HEK293 (cell line): ENCODE measurements at regions not wholly inside any gene's neighbourhood (a gene's known extent, or its start where the extent isn't known, plus 50 kb on each side); places are given as distances from the start of the nearest gene placed in this dataset.

Experiments used
- CTCF ChIA-PET: fragments of 350-600 bp; formaldehyde crosslinking; extraction: SDS; loops from one replicate; lab custom pipeline; 2021; ENCODE audit warnings: antibody characterized with exemption; lab: Yijun Ruan, JAX
- POLR2A ChIA-PET: fragments of 300-600 bp; formaldehyde crosslinking; extraction: SDS; loops from one replicate; lab custom pipeline; 2020; ENCODE audit warnings: antibody characterized with exemption, inconsistent platforms; lab: Yijun Ruan, JAX
- H3K27ac ChIP-seq: fragments of 200-500 bp; sonication (Bioruptor generic); 2 replicates; pipeline ENCODE4 v1.5.1; 2014; ENCODE audit warnings: low read depth, low read length, control low read depth, inconsistent platforms; ENCODE audit errors: extremely low read depth
- H3K36me3 ChIP-seq, 2 experiments: fragments of 200-500 bp in 1 of 2; sonication (Bioruptor generic) in 1 of 2; 1 replicate in 1 of 2; 2 replicates in 1 of 2; pipeline ENCODE4 v1.5.1; 2014 to 2017; ENCODE audit warnings: inconsistent platforms in 2 of 2, low read length in 2 of 2; ENCODE audit not compliant: control insufficient read depth in 2 of 2, insufficient read depth in 1 of 2
- H3K4me1 ChIP-seq: fragments of 200-500 bp; sonication (Bioruptor generic); 2 replicates; pipeline ENCODE4 v1.5.1; 2014; ENCODE audit warnings: mild to moderate bottlenecking, low read length, inconsistent platforms; ENCODE audit not compliant: control insufficient read depth, insufficient read depth
- H3K4me3 ChIP-seq: 2 replicates; pipeline ENCODE4 v1.5.1; 2011; ENCODE audit warnings: low read depth, mild to moderate bottlenecking, control low read depth, low read length, moderate library complexity
- H3K9me3 ChIP-seq: fragments of 200-500 bp; sonication (Bioruptor generic); 2 replicates; pipeline ENCODE4 v1.5.1; 2014; ENCODE audit warnings: low read depth, low read length, inconsistent platforms; ENCODE audit not compliant: control insufficient read depth, insufficient read depth
- BCL11B ChIP-seq: fragments of 450-650 bp; formaldehyde crosslinking; IDR thresholded peaks from 2 replicates; pipeline ENCODE4 v1.5.1; 2016; ENCODE audit warnings: low read depth, missing biosample characterization, missing genetic modification characterization
- HOXD13 ChIP-seq: sonication (generic); formaldehyde crosslinking; IDR thresholded peaks from 2 replicates; pipeline ENCODE4 v1.8.0; 2022; ENCODE audit warnings: missing genetic modification reagents, borderline replicate concordance
- IKZF3 ChIP-seq: fragments of 450-650 bp; IDR thresholded peaks from 2 replicates; pipeline ENCODE4 v1.5.0; 2018; ENCODE audit warnings: missing biosample characterization, mild to moderate bottlenecking, missing genetic modification characterization, moderate library complexity
- MZF1 ChIP-seq: fragments of 450-650 bp; formaldehyde crosslinking; IDR thresholded peaks from 2 replicates; pipeline ENCODE4 v1.5.1; 2017; ENCODE audit warnings: missing biosample characterization, missing genetic modification characterization, borderline replicate concordance
- OSR2 ChIP-seq: fragments of 450-650 bp; formaldehyde crosslinking; IDR thresholded peaks from 2 replicates; pipeline ENCODE4 v1.5.1; 2016; ENCODE audit warnings: missing biosample characterization, missing genetic modification characterization
- REPIN1 ChIP-seq: fragments of 450-650 bp; formaldehyde crosslinking; IDR thresholded peaks from 2 replicates; pipeline ENCODE4 v1.5.1; 2017; ENCODE audit warnings: missing biosample characterization, missing genetic modification characterization, low read depth
- ZFP41 ChIP-seq: fragments of 450-650 bp; formaldehyde crosslinking; IDR thresholded peaks from 2 replicates; pipeline ENCODE4 v1.5.1; 2016; ENCODE audit warnings: missing biosample characterization, missing genetic modification characterization, borderline replicate concordance
- ZNF114 ChIP-seq: fragments of 450-650 bp; formaldehyde crosslinking; IDR thresholded peaks from 2 replicates; pipeline ENCODE4 v1.5.0; 2017; ENCODE audit warnings: missing biosample characterization, missing genetic modification characterization
- ZNF138 ChIP-seq: fragments of 450-650 bp; formaldehyde crosslinking; IDR thresholded peaks from 2 replicates; pipeline ENCODE4 v1.5.1; 2016; ENCODE audit warnings: missing biosample characterization, missing genetic modification characterization, borderline replicate concordance
- ZNF302 ChIP-seq: fragments of 450-650 bp; formaldehyde crosslinking; IDR thresholded peaks from 2 replicates; pipeline ENCODE4 v1.5.1; 2016; ENCODE audit warnings: missing biosample characterization, missing genetic modification characterization, low read depth
- ZNF404 ChIP-seq: fragments of 450-650 bp; formaldehyde crosslinking; IDR thresholded peaks from 2 replicates; pipeline ENCODE4 v1.5.1; 2017; ENCODE audit warnings: missing biosample characterization, missing genetic modification characterization
- ZNF416 ChIP-seq: fragments of 450-650 bp; formaldehyde crosslinking; IDR thresholded peaks from 2 replicates; pipeline ENCODE4 v1.5.1; 2016; ENCODE audit warnings: missing biosample characterization, missing genetic modification characterization
- ZNF48 ChIP-seq: fragments of 450-650 bp; formaldehyde crosslinking; IDR thresholded peaks from 2 replicates; pipeline ENCODE4 v1.5.1; 2016; ENCODE audit warnings: missing biosample characterization, missing genetic modification characterization
- ZNF558 ChIP-seq: fragments of 450-650 bp; formaldehyde crosslinking; IDR thresholded peaks from 2 replicates; pipeline ENCODE4 v1.5.1; 2016; ENCODE audit warnings: missing biosample characterization, missing genetic modification characterization
- ZNF621 ChIP-seq: fragments of 450-650 bp; formaldehyde crosslinking; IDR thresholded peaks from 2 replicates; pipeline ENCODE4 v1.5.1; 2017; ENCODE audit warnings: missing biosample characterization, missing genetic modification characterization
- ZNF768 ChIP-seq: fragments of 450-650 bp; formaldehyde crosslinking; IDR thresholded peaks from 2 replicates; pipeline ENCODE4 v1.5.1; 2018; ENCODE audit warnings: missing biosample characterization, mild to moderate bottlenecking, missing genetic modification characterization
- ZNF792 ChIP-seq: fragments of 450-650 bp; formaldehyde crosslinking; IDR thresholded peaks from 2 replicates; pipeline ENCODE4 v1.5.1; 2016; ENCODE audit warnings: missing biosample characterization, missing genetic modification characterization
- ZNF843 ChIP-seq: fragments of 450-650 bp; formaldehyde crosslinking; IDR thresholded peaks from 2 replicates; pipeline ENCODE4 v1.5.1; 2016; ENCODE audit warnings: missing biosample characterization, missing genetic modification characterization
- TF ChIP-seq, protein P1 (sequence below): fragments of 450-650 bp; formaldehyde crosslinking; IDR thresholded peaks from 2 replicates; pipeline ENCODE4 v1.5.1; 2017; ENCODE audit warnings: missing biosample characterization, missing genetic modification characterization
- TF ChIP-seq, protein P2 (sequence below): fragments of 450-650 bp; formaldehyde crosslinking; IDR thresholded peaks from 2 replicates; pipeline ENCODE4 v1.5.1; 2016; ENCODE audit warnings: missing biosample characterization, missing genetic modification characterization
- TF ChIP-seq, protein P3 (sequence below): fragments of 450-650 bp; formaldehyde crosslinking; IDR thresholded peaks from 2 replicates; pipeline ENCODE4 v1.5.1; 2016; ENCODE audit warnings: missing biosample characterization, missing genetic modification characterization

DNA sequence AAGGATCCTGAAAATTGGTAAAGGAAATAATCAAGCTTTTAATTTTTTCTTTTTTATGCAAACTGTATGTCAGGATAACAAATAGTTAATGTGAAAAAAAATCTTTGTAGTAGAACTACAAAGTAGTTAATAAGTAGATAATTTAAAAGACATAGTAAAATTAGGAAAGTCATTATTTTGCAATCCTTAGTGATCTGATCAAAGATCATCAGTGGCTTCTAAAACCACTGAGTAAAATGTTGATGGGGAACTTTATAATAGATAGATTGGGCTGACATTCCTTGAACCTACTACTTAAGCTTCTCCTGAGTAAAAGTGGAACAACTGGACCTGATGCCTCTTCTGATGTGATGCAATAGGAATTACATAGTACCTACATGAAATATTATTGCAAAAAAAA, 119.0 kb upstream of the TMTC2 start (continued):
- no peak for TF ChIP-seq ZNF558 (tag by site-specific recombination)
- no peak for TF ChIP-seq ZNF138
- TF ChIP-seq ZNF416 (tag by site-specific recombination), result no peak
- TF ChIP-seq, all 188 proteins: peak for 0

DNA sequence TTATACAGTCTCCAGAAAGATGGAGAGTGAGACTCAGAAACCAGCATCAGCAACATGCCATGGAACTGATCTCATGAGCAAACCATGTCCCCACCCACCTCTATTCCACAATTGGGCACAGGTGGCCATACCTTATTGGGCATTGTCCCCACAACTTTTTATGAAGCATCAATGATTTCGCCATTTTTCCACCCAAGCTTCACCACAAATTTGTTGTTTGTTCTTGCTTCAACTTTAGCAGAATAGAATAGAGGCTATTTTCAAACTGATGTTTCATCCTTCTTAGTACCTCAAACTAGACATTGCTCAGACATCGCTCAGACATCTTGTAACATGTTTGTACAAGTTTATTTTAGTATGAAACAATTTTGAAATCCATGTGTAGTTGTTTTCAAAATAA, 112.5 kb upstream of the TMTC2 start:
- Histone ChIP-seq H3K4me3 (no peak overlapping the region), H3K4me1 (no peaks in the 10 kb centered on the region), H3K27ac (no peak overlapping the region), H3K36me3 (no peaks in the 10 kb centered on the region), H3K9me3 (no peaks in the 10 kb centered on the region)
- CTCF ChIA-PET, result interaction anchor here (1.0 kb wide), 1 partner anchor 9 kb away, joined by 3 read pairs; no protein-coding TSS in a partner anchor
- TF ChIP-seq ZNF621 (tag by site-specific recombination) (no peak), ZNF404 (tag by site-specific recombination) (no peak), REPIN1 (tag by site-specific recombination) (no peak), ZNF302 (no peak), ZNF768 (tag by site-specific recombination) (no peak)
- TF ChIP-seq, protein P1, sequence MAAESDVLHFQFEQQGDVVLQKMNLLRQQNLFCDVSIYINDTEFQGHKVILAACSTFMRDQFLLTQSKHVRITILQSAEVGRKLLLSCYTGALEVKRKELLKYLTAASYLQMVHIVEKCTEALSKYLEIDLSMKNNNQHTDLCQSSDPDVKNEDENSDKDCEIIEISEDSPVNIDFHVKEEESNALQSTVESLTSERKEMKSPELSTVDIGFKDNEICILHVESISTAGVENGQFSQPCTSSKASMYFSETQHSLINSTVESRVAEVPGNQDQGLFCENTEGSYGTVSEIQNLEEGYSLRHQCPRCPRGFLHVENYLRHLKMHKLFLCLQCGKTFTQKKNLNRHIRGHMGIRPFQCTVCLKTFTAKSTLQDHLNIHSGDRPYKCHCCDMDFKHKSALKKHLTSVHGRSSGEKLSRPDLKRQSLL, result no peak
- TF ChIP-seq, protein P2, sequence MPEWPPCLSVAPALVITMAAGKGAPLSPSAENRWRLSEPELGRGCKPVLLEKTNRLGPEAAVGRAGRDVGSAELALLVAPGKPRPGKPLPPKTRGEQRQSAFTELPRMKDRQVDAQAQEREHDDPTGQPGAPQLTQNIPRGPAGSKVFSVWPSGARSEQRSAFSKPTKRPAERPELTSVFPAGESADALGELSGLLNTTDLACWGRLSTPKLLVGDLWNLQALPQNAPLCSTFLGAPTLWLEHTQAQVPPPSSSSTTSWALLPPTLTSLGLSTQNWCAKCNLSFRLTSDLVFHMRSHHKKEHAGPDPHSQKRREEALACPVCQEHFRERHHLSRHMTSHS (tag by site-specific recombination), result no peak
- TF ChIP-seq, all 188 proteins: peak for 0
- POLR2A ChIA-PET, result no interaction called here

DNA sequence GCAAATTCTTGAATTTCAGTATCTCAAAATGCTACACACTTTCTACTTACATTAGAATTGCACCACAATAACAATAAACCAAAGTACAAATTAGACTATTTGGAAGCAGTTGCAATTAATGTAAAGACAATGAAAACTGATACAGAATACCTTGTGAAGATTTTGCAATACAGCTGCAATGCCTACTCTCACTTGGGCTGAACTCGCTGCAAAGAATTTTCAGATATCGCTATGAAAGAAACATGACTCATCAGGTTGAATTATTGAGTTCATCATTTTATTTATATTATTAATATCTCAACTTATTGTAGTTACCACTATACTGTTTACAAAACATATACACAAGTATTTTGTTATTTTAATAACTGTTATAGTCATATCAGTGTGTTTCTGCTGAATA, 108.0 kb upstream of the TMTC2 start:
- H3K4me3 ChIP-seq, result no peak overlapping the region
- H3K9me3 ChIP-seq, result no peaks in the 10 kb centered on the region
- POLR2A ChIA-PET, result no interaction called here
- no peaks in the 10 kb centered on the region for H3K36me3 ChIP-seq
- no peaks in the 10 kb centered on the region for H3K4me1 ChIP-seq
- TF ChIP-seq ZNF792 (tag by site-specific recombination) (no peak), OSR2 (tag by site-specific recombination) (no peak), ZFP41 (tag by site-specific recombination) (no peak), ZNF843 (tag by site-specific recombination) (no peak), MZF1 (no peak), ZNF114 (no peak), IKZF3 (no peak)
- TF ChIP-seq, all 188 proteins: peak for 0
- H3K27ac ChIP-seq, result no peak overlapping the region
- CTCF ChIA-PET, result no interaction called here

DNA sequence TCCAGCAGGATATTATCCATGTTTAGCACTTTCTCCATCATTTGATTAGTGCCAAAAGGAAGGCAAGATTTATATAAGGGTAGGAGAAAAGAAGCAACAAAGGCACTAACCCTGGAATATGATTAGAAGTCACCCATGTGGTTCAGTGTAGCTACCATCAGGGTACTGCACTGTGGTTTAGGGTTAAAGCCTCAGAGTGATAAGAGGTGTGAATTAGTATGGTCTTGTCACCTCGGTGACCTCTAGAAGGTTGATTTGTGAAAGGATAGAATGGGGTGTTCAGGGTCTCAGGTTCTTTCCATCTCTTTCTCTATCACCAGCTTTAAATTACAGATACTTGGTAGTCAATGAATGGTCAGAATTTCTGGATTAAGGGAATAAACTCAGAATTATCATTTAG, 103.0 kb upstream of the TMTC2 start:
- H3K4me1 ChIP-seq, result no peaks in the 10 kb centered on the region
- no peak overlapping the region for H3K27ac ChIP-seq
- no peaks in the 10 kb centered on the region for H3K36me3 ChIP-seq
- ChIA-PET CTCF (no interaction called here), POLR2A (no interaction called here)
- H3K4me3 ChIP-seq, result no peak overlapping the region
- TF ChIP-seq HOXD13 (CRISPR knock-in tag) (no peak), ZNF48 (no peak), BCL11B (tag by site-specific recombination) (no peak)
- TF ChIP-seq, protein P3, sequence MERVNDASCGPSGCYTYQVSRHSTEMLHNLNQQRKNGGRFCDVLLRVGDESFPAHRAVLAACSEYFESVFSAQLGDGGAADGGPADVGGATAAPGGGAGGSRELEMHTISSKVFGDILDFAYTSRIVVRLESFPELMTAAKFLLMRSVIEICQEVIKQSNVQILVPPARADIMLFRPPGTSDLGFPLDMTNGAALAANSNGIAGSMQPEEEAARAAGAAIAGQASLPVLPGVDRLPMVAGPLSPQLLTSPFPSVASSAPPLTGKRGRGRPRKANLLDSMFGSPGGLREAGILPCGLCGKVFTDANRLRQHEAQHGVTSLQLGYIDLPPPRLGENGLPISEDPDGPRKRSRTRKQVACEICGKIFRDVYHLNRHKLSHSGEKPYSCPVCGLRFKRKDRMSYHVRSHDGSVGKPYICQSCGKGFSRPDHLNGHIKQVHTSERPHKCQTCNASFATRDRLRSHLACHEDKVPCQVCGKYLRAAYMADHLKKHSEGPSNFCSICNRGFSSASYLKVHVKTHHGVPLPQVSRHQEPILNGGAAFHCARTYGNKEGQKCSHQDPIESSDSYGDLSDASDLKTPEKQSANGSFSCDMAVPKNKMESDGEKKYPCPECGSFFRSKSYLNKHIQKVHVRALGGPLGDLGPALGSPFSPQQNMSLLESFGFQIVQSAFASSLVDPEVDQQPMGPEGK (tag by site-specific recombination), result no peak
- H3K9me3 ChIP-seq, result no peaks in the 10 kb centered on the region
